Stimulated activated CD8-positive, alpha-beta memory T cell treated with anti-CD3 and anti-CD28 coated beads, Interleukin-15, amount 100 ng/mL, for 24 hours (primary cell): ENCODE measurements at regions not wholly inside any gene's neighbourhood (a gene's known extent, or its start where the extent isn't known, plus 50 kb on each side); places are given as distances from the start of the nearest gene placed in this dataset.
"Not testable (repeated sequence)": the region's sequence is repeated elsewhere in the genome, so short reads cannot be mapped to it uniquely, and the experiment has no call there.

Experiments
- DNase-seq: peaks from one replicate; pipeline ENCODE4 v3.0.0-alpha.2; 2020; ENCODE audit warnings: low read depth

- DNase-seq: no peak
Observed at GRCh38 chr4:26241179-26241578, 79.6 kb upstream of the RBPJ start.

GRCh38 chr4:26242451-26242850 is 78.4 kb upstream of the RBPJ start:
- DNase-seq: no peak

GRCh38 chr4:26244138-26244537 is 76.7 kb upstream of the RBPJ start:
- not testable (repeated sequence) for DNase-seq

GRCh38 chr4:26248647-26249046 is 72.2 kb upstream of the RBPJ start:
- no peak for DNase-seq

- no peak for DNase-seq
Observed at GRCh38 chr4:26252349-26253025, 68.3 kb upstream of the RBPJ start.

- no peak for DNase-seq
Observed at GRCh38 chr4:26253968-26254367, 66.8 kb upstream of the RBPJ start.

- DNase-seq: no peak
Observed at GRCh38 chr4:26255989-26256388, 64.8 kb upstream of the RBPJ start.

- DNase-seq: not testable (repeated sequence)
Observed at GRCh38 chr4:26257444-26257843, 63.4 kb upstream of the RBPJ start.

- DNase-seq: no peak
Observed at GRCh38 chr4:26257850-26258249, 63.0 kb upstream of the RBPJ start.

GRCh38 chr4:26260571-26260970 is 60.2 kb upstream of the RBPJ start:
- no peak for DNase-seq

GRCh38 chr4:26261405-26261804 is 59.4 kb upstream of the RBPJ start:
- no peak for DNase-seq

- DNase-seq: no peak
Observed at GRCh38 chr4:26263165-26263564, 57.6 kb upstream of the RBPJ start.

GRCh38 chr4:26264109-26264508 is 56.7 kb upstream of the RBPJ start:
- no peak for DNase-seq

GRCh38 chr4:26267087-26267486 is 53.7 kb upstream of the RBPJ start:
- DNase-seq: no peak

- no peak for DNase-seq
Observed at GRCh38 chr4:26268246-26268645, 52.6 kb upstream of the RBPJ start.

- no peak for DNase-seq
Observed at GRCh38 chr4:26269038-26269437, 51.8 kb upstream of the RBPJ start.
